UCSD-AML1 (cell line): ENCODE measurements at regions not wholly inside any gene's neighbourhood (a gene's known extent, or its start where the extent isn't known, plus 50 kb on each side); places are given as distances from the start of the nearest gene placed in this dataset.

Source experiments
- DNase-seq: peaks from one replicate; lab custom pipeline; 2025; ENCODE audit not compliant: unreplicated experiment; lab: John Stamatoyannopoulos, UW

GRCh38 chr4:10998846-10999245, 314.3 kb upstream of the CLNK start:
- no peak for DNase-seq

- DNase-seq = no peak
Observed at GRCh38 chr4:10984815-10985214, 300.2 kb upstream of the CLNK start.

- no peak for DNase-seq
Observed at GRCh38 chr4:10983885-10984640, 299.5 kb upstream of the CLNK start.

DNA sequence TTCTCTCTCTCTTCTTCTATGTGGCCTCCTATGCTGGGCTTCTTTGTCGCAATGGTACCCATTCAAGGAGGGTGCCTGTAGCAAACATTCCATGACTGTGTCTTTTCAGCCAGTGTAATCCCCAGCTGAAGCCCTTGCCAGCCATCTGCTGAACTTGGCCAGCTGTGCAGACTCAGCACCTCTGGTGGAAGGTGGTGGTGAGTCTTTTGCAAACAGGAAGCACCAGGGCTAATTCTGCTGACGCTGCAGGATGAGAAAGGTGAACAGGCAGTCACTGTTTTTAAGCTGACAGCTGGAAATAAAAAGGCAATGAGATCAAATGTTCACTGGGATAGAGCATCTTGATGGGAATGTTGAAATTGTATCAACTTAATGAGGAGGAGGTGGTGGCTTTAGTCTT, 298.7 kb upstream of the CLNK start:
- peak; percentile 34 for DNase-seq

DNA sequence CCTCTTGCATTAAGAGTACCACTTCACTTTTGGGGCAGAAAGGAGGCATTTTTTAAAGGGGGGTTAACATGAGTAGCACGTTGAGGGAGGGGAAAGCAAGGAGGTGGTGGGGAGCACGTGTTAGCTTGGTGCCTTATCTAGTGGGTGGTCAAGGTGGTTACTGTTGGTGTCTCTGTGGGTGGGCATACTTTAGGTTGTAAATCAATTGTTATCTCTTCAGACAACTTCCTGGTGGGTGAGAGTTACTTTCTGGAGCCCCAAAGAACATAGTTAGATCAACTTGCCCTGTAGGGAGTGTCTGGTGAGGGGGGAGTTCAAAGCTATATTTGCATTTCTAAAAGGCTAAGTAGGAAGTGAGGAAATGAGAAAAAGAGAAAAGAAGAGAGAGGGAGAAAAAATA, 297.7 kb upstream of the CLNK start:
- DNase-seq = no peak

- no peak for DNase-seq
Observed at GRCh38 chr4:10981576-10981975, 297.0 kb upstream of the CLNK start.

- DNase-seq = no peak
Observed at GRCh38 chr4:10981096-10981495, 296.5 kb upstream of the CLNK start.

DNA sequence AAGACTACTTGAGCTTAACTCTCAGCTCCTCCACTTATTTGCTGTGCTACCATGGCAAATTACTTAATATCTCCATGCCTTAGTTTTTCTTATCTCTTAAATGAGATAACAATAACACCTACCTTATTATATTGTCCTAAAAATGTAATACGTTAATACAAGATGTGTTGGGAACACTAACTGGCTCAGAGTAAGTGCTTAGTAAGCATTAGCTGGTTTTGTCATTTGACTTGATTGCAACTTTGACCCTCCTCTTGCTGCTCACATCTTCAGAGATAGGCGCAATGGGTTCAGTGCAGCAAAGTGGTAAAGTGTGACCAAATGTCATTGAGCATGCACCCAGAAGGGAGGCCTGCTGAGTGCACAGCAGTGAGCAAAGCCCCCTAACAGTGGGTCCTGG, 294.5 kb upstream of the CLNK start:
- no peak for DNase-seq

GRCh38 chr4:10977534-10977933, 293.0 kb upstream of the CLNK start:
- DNase-seq = no peak

DNA sequence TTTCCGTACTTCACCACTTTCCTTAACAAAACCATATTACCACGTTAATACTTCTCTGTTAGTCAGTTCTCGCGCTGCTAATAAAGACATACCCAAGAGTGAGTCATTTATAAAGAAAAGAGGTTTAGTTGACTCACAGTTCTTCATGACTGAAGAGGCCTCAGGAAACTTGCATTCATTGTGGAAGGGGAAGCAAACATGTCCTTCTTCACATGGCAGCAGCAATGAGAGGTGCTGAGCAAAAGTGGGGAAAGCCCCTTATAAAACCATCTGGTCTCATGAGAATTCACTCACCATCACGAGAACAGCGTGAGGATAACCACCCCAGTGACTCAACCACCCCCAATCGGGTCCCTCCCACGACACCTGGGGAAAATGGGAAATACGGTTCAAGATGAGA, 289.8 kb upstream of the CLNK start:
- no peak for DNase-seq

GRCh38 chr4:10973686-10974085, 289.1 kb upstream of the CLNK start:
- DNase-seq = no peak

GRCh38 chr4:10971800-10972401, 287.3 kb upstream of the CLNK start:
- DNase-seq = no peak

- DNase-seq = no peak
Observed at GRCh38 chr4:10965196-10965595, 280.6 kb upstream of the CLNK start.

DNA sequence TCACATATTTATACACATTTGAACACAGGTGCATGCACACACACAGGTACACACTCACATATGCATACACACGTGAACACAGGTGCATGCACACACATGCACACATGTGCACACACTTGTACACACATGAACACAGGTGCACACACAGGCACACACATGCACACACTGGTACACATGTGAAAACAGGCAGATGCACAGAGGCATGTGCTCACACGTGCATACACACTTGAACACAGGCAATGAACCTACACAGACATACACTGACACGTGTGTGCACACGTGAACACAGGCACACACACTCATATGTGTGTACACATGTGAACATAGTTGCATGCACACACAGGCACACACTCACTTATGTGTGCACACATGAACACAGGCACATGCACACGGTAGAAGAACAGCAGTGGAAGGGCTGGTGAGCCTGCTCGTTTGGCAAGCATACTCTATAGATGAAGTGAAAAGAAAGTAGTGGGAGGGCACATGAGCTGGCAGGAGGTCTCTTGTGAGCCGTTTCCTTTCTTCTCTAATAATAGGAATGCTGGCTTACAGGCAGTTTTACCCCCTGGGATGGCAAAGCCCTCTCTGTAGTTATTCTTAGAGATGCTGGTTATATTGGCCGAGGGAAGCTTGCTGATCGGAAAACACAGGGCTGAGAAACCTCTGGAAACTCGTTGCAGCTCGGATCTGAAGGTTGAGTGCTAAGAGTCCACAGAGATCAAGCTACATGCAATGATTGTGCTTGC, 279.6 kb upstream of the CLNK start:
- no peak for DNase-seq

DNA sequence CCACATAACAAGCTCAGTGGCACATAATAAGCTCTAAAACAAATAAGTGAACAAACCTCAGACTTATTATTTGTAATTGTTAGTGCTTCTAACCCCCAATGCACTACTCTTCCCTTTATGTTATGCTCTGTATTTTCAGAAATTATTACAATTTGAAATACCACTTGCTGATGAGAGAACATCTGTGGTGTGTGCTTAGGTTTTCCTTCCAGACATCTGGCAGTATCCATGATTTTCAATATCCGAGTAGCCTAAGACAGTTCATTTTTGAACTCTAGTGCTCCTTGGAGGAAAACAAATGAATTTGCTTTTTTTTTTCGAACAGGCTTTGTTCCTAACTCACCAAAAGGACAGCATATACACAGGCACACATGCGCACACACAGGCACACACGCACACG, 278.7 kb upstream of the CLNK start:
- no peak for DNase-seq

- no peak for DNase-seq
Observed at GRCh38 chr4:10962246-10962645, 277.7 kb upstream of the CLNK start.

DNA sequence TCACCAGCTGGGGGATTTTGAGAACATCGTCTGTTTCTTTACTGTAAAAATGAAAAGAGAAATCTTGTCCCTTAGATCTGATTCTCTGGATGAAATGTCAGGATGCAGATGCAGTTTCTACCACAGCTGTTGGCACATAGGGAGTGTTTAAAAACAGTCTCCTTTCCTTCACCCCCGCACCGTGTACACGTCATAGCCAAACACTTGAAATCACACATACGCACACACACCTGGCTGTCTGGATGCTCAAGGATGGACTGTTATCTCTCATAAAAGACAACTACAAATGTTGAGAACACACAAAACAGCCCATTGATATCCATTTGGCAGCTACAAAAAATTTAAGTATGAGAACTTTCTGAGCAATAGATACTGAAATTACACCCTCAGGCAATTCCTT, 275.8 kb upstream of the CLNK start:
- DNase-seq = no peak

DNA sequence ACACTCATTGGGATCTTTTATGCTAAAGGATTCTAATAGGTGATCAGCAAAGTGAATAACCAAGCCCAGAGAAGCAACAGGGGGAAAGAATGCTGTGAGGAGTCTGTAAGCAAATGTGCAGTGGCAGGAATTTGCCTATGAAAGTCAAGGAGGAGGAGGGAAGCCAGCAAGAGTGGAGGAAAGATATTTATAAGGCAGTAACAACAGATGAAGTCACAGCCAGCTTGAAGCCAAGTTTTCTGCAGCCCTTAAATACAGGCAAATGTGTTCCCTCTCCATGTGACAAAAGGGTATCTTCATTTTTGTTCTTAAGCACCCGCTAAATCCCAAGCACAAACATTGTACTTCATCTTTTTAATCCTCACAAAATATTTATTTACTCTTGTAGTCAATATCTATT, 275.0 kb upstream of the CLNK start:
- DNase-seq = no peak

- DNase-seq = no peak
Observed at GRCh38 chr4:10958226-10958856, 273.8 kb upstream of the CLNK start.

- DNase-seq = no peak
Observed at GRCh38 chr4:10951306-10951705, 266.7 kb upstream of the CLNK start.

GRCh38 chr4:10949039-10949733, 264.6 kb upstream of the CLNK start:
- DNase-seq = no peak
